Fibroblast of lung (primary cell): ENCODE measurements at regions not wholly inside any gene's neighbourhood (a gene's known extent, or its start where the extent isn't known, plus 50 kb on each side); places are given as distances from the start of the nearest gene placed in this dataset.
A peak's percentile ranks its signal among the peaks of the same experiment; 100 is the strongest.

Experiments
- DNase-seq, 2 donors: peaks; one replicate each; pipeline versions ENCODE4 v3.0.0 to v3.0.0-alpha.2; 2010; ENCODE audit warnings: low read depth in 2 of 2
- H2AFZ ChIP-seq: 2 replicates; pipeline ENCODE4 v1.5.1; 2012; ENCODE audit warnings: low read length, control low read depth, inconsistent platforms
- H3K27ac ChIP-seq: 2 replicates; pipeline ENCODE4 v1.5.1; 2011; ENCODE audit warnings: low read length, control low read depth; ENCODE audit not compliant: insufficient read depth
- H3K27me3 ChIP-seq: 2 replicates; pipeline ENCODE4 v1.5.1; 2011; ENCODE audit warnings: mild to moderate bottlenecking, low read length; ENCODE audit not compliant: control insufficient read depth, insufficient read depth
- H3K36me3 ChIP-seq: 2 replicates; pipeline ENCODE4 v1.5.1; 2011; ENCODE audit warnings: low read length; ENCODE audit not compliant: control insufficient read depth, insufficient read depth
- H3K4me1 ChIP-seq: 2 replicates; pipeline ENCODE4 v1.5.1; 2011; ENCODE audit warnings: low read length; ENCODE audit not compliant: control insufficient read depth, insufficient read depth; ENCODE audit errors: extremely low read depth
- H3K4me2 ChIP-seq: 2 replicates; pipeline ENCODE4 v1.5.1; 2011; ENCODE audit warnings: low read length, control low read depth; ENCODE audit not compliant: insufficient read depth; ENCODE audit errors: extremely low read depth
- H3K4me3 ChIP-seq, 4 experiments: fragments of 200-600 bp in 1 of 4; sonication (generic) in 1 of 4; replicated peaks in 1 of 4; 2 replicates each; pipeline ENCODE4 v1.5.1; 2011 to 2016; ENCODE audit warnings: low read length in 4 of 4, low read depth in 3 of 4, mild to moderate bottlenecking in 3 of 4, control low read depth in 2 of 4, inconsistent platforms in 1 of 4, mixed read lengths in 1 of 4; ENCODE audit not compliant: insufficient read depth in 1 of 4; ENCODE audit errors: control extremely low read depth in 1 of 4
- H3K79me2 ChIP-seq: 2 replicates; pipeline ENCODE4 v1.5.1; 2012; ENCODE audit warnings: mild to moderate bottlenecking, low read length, inconsistent platforms; ENCODE audit not compliant: control insufficient read depth, insufficient read depth
- H3K9ac ChIP-seq: 2 replicates; pipeline ENCODE4 v1.5.1; 2011; ENCODE audit warnings: mild to moderate bottlenecking, low read length, control low read depth; ENCODE audit not compliant: insufficient read depth
- H3K9me3 ChIP-seq: 2 replicates; pipeline ENCODE4 v1.5.1; 2012; ENCODE audit warnings: low read depth, low read length; ENCODE audit not compliant: control insufficient read depth, insufficient read depth
- H4K20me1 ChIP-seq: 2 replicates; pipeline ENCODE4 v1.5.1; 2011; ENCODE audit warnings: low read length; ENCODE audit not compliant: control insufficient read depth, insufficient read depth; ENCODE audit errors: extremely low read depth
- EZH2 ChIP-seq: IDR thresholded peaks from 2 replicates; pipeline ENCODE4 v1.5.1; 2012; ENCODE audit warnings: low read length, control low read depth, mild to moderate bottlenecking; ENCODE audit errors: missing control alignments
- TF ChIP-seq, protein P1 (sequence below), 2 donors: IDR thresholded peaks in 1 of 2; conservative IDR thresholded peaks in 1 of 2; 1 replicate in 1 of 2; 2 replicates in 1 of 2; pipeline ENCODE4 v1.5.1; 2011 to 2012; ENCODE audit warnings: low read length in 2 of 2, control low read depth in 1 of 2, inconsistent platforms in 1 of 2, low read depth in 1 of 2, mild to moderate bottlenecking in 1 of 2

DNA sequence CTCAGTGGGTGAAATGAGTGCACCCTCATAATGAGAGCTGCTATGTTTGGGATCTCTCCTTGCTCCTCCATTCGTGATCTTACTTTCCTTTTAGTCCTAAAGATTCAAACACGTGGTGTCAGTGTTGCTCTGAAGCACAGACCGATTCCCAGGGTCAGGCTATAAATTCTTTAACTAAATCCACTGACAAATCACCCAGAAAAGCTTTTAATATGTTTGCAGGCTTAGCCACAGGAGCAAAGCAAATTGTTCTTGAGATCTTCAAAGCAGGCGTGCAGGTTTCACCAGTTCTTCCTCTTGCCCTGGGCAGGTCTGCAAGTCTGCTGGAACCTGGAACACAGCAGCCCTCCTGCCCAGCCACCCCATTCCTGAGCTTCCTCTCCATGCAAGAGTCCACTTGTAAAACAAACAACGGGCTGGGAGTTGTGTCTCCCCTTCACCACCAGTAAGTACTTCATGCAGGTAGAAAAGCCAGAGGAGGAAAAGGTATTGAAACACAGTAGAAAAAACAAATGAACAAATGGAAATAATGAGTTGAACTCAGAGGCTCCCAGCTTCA, 70.1 kb upstream of the ENPP6 start:
- H3K9ac ChIP-seq, result no peak overlapping the region
- no peaks in the 10 kb centered on the region for H3K27me3 ChIP-seq
- H3K9me3 ChIP-seq, result no peaks in the 10 kb centered on the region
- peak overlapping the region; percentile 48 for H3K4me2 ChIP-seq
- peaks cover 2% of the 10 kb centered on the region for H3K4me1 ChIP-seq
- H3K36me3 ChIP-seq, result no peaks in the 10 kb centered on the region
- peak overlapping the region; percentile 91 for H2AFZ ChIP-seq
- H3K27ac ChIP-seq, result no peak overlapping the region
- peak; percentile 22 to 85 for DNase-seq
- H3K79me2 ChIP-seq, result no peaks in the 10 kb centered on the region
- H4K20me1 ChIP-seq, result no peaks in the 10 kb centered on the region
- no peak overlapping the region for H3K4me3 ChIP-seq
- TF ChIP-seq EZH2, result no peak
- TF ChIP-seq, protein P1, sequence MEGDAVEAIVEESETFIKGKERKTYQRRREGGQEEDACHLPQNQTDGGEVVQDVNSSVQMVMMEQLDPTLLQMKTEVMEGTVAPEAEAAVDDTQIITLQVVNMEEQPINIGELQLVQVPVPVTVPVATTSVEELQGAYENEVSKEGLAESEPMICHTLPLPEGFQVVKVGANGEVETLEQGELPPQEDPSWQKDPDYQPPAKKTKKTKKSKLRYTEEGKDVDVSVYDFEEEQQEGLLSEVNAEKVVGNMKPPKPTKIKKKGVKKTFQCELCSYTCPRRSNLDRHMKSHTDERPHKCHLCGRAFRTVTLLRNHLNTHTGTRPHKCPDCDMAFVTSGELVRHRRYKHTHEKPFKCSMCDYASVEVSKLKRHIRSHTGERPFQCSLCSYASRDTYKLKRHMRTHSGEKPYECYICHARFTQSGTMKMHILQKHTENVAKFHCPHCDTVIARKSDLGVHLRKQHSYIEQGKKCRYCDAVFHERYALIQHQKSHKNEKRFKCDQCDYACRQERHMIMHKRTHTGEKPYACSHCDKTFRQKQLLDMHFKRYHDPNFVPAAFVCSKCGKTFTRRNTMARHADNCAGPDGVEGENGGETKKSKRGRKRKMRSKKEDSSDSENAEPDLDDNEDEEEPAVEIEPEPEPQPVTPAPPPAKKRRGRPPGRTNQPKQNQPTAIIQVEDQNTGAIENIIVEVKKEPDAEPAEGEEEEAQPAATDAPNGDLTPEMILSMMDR (conservative IDR thresholded peaks at IDR 0.05 in 1 of 2, IDR thresholded peaks at IDR 0.05 in 1 of 2; ENCODE audit: low read depth in 1 of 2, low read length in 2 of 2), result peak; percentile 32 to 45

DNA sequence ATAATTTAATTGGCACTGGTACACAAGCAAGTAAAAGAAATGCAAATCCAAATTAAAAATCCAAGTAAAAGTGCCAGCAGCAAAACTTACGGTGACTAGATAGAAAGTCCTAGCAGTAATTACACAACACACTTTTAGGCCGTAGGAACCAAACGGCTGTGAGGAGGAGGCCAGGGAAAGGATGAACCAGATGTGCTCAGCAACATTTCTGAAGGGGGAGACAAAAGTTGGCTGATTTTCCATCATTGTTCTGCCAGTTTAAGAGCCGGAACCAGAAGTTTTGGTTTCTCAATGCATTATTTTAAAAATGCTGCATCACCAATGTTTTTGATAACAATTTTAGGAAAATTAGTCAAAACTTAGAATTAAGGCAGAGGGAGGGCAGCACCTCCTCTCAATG, 68.7 kb upstream of the ENPP6 start:
- H2AFZ ChIP-seq, result no peak overlapping the region

DNA sequence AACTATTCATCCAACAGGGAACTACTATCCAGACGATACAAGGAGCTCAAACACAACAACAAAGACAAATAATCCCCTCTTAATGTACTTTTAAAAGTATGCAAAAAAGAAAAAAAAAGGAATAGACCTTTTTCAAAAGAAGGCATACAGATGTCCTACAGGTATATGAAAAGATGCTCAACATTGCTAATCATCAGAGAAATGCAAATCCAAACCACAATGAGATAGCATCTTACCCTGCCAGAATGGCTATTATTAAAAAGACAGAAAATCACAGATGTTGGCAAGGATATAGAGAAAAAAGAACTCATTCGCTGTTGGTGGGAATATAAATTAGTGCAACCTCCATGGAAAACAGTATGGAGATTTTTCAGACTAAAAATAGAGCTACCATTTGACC, 67.1 kb upstream of the ENPP6 start:
- Histone ChIP-seq H3K27ac (no peak overlapping the region), H2AFZ (no peak overlapping the region), H3K4me1 (peaks cover 2% of the 10 kb centered on the region), H3K9me3 (no peaks in the 10 kb centered on the region), H3K4me3 (no peak overlapping the region), H4K20me1 (no peaks in the 10 kb centered on the region), H3K9ac (no peak overlapping the region), H3K4me2 (no peak overlapping the region), H3K27me3 (no peaks in the 10 kb centered on the region), H3K36me3 (no peaks in the 10 kb centered on the region), H3K79me2 (no peaks in the 10 kb centered on the region)
- no peak for TF ChIP-seq EZH2
- TF ChIP-seq, protein P1 (conservative IDR thresholded peaks at IDR 0.05 in 1 of 2, IDR thresholded peaks at IDR 0.05 in 1 of 2; ENCODE audit: low read depth in 1 of 2, low read length in 2 of 2), result no peak
- no peak for DNase-seq

More for the DNA sequence above, 68.7 kb upstream of the ENPP6 start:
- H3K79me2 ChIP-seq, result no peaks in the 10 kb centered on the region
- no peaks in the 10 kb centered on the region for H3K9me3 ChIP-seq
- H3K4me2 ChIP-seq, result no peak overlapping the region
- H3K27me3 ChIP-seq, result no peaks in the 10 kb centered on the region
- no peak for DNase-seq
- TF ChIP-seq, protein P1 (conservative IDR thresholded peaks at IDR 0.05 in 1 of 2, IDR thresholded peaks at IDR 0.05 in 1 of 2; ENCODE audit: low read depth in 1 of 2, low read length in 2 of 2), result no peak
- no peak for TF ChIP-seq EZH2
- no peak overlapping the region for H3K9ac ChIP-seq
- no peaks in the 10 kb centered on the region for H4K20me1 ChIP-seq
- no peak overlapping the region for H3K27ac ChIP-seq
- no peaks in the 10 kb centered on the region for H3K36me3 ChIP-seq
- no peak overlapping the region for H3K4me3 ChIP-seq
- peaks cover 2% of the 10 kb centered on the region for H3K4me1 ChIP-seq
